NOMO-1 treated with dmso at 0.1 percent for 144 hours (cell line): ENCODE measurements at regions not wholly inside any gene's neighbourhood (a gene's known extent, or its start where the extent isn't known, plus 50 kb on each side); places are given as distances from the start of the nearest gene placed in this dataset.

Source experiments
- DNase-seq: peaks from one replicate; lab custom pipeline; 2025; ENCODE audit not compliant: unreplicated experiment; lab: John Stamatoyannopoulos, UW

- DNase-seq: no peak
Measured at GRCh38 chr5:96075579-96076289, 114.1 kb upstream of the ELL2 start.

- DNase-seq: no peak
Measured at GRCh38 chr5:96074870-96075269, 113.2 kb upstream of the ELL2 start.

GRCh38 chr5:96074460-96074859 is 112.8 kb upstream of the ELL2 start:
- DNase-seq: no peak

- no peak for DNase-seq
Measured at GRCh38 chr5:96072791-96073165, 111.1 kb upstream of the ELL2 start.

- DNase-seq: no peak
Measured at GRCh38 chr5:96072138-96072790, 110.6 kb upstream of the ELL2 start.

GRCh38 chr5:96070622-96071225 is 109.1 kb upstream of the ELL2 start:
- DNase-seq: peak; percentile 49

- DNase-seq: no peak
Measured at GRCh38 chr5:96067894-96068614, 106.4 kb upstream of the ELL2 start.

GRCh38 chr5:96067251-96067650 is 105.6 kb upstream of the ELL2 start:
- no peak for DNase-seq

GRCh38 chr5:96066386-96066719 is 104.7 kb upstream of the ELL2 start:
- no peak for DNase-seq

GRCh38 chr5:96065685-96066385 is 104.2 kb upstream of the ELL2 start:
- no peak for DNase-seq

GRCh38 chr5:96064877-96065276 is 103.2 kb upstream of the ELL2 start:
- no peak for DNase-seq

GRCh38 chr5:96062836-96063235 is 101.2 kb upstream of the ELL2 start:
- no peak for DNase-seq

GRCh38 chr5:96058084-96058483 is 96.4 kb upstream of the ELL2 start:
- no peak for DNase-seq

GRCh38 chr5:96054311-96055030 is 92.8 kb upstream of the ELL2 start:
- DNase-seq: no peak

- no peak for DNase-seq
Measured at GRCh38 chr5:96053063-96053735, 91.5 kb upstream of the ELL2 start.

- DNase-seq: no peak
Measured at GRCh38 chr5:96052374-96052773, 90.7 kb upstream of the ELL2 start.

GRCh38 chr5:96051401-96051830 is 89.8 kb upstream of the ELL2 start:
- DNase-seq: no peak

- DNase-seq: no peak
Measured at GRCh38 chr5:96050273-96050880, 88.7 kb upstream of the ELL2 start.

GRCh38 chr5:96049398-96050272 is 88.0 kb upstream of the ELL2 start:
- DNase-seq: no peak
